Adrenal gland (tissue), 9 donors: ENCODE measurements at regions not wholly inside any gene's neighbourhood (a gene's known extent, or its start where the extent isn't known, plus 50 kb on each side); places are given as distances from the start of the nearest gene placed in this dataset.

Experiments used
- DNase-seq, 7 donors: peaks; one replicate each; pipeline ENCODE4 v3.0.0-alpha.2; 2019 to 2020
- H3K27ac ChIP-seq, 5 donors: fragments of 200-600 bp; sonication (generic) in 4 of 5; 1 replicate in 3 of 5; 2 replicates in 2 of 5; pipeline versions ENCODE4 v1.5.1 to v1.8.0; 2016 to 2020; ENCODE audit warnings: mild to moderate bottlenecking in 1 of 5
- H3K27me3 ChIP-seq: fragments of 200-600 bp; 2 replicates; pipeline ENCODE4 v1.8.0; 2021
- H3K36me3 ChIP-seq, 2 donors: fragments of 200-600 bp; replicated peaks in 1 of 2; 1 replicate in 1 of 2; 2 replicates in 1 of 2; pipeline versions ENCODE4 v1.5.1 to v1.8.0; 2018 to 2022
- H3K4me1 ChIP-seq, 2 donors: fragments of 200-600 bp; replicated peaks in 1 of 2; 1 replicate in 1 of 2; 2 replicates in 1 of 2; pipeline versions ENCODE4 v1.5.1 to v1.8.0; 2018 to 2021
- H3K4me3 ChIP-seq, 4 donors: fragments of 200-600 bp; sonication (generic) in 3 of 4; one replicate each; pipeline ENCODE4 v1.5.1; 2016 to 2018
- H3K9me3 ChIP-seq, 3 donors: fragments of 200-600 bp; sonication (generic) in 1 of 3; replicated peaks in 1 of 3; 1 replicate in 2 of 3; 2 replicates in 1 of 3; pipeline versions ENCODE4 v1.5.1 to v1.8.0; 2016 to 2021
- CTCF ChIP-seq, 6 experiments: fragments of 450-650 bp in 4 of 6; fragments of 200-600 bp in 2 of 6; sonication (generic) in 1 of 6; IDR thresholded peaks; 1 replicate in 5 of 6; 2 replicates in 1 of 6; pipeline versions ENCODE4 v1.5.1 to v1.8.0; 2016 to 2021; ENCODE audit warnings: antibody characterized with exemption in 6 of 6, mild to moderate bottlenecking in 2 of 6, moderate library complexity in 1 of 6
- POLR2A ChIP-seq, 2 donors: fragments of 450-650 bp; IDR thresholded peaks; one replicate each; pipeline ENCODE4 v1.6.1; 2017; ENCODE audit warnings: antibody characterized with exemption in 2 of 2, mild to moderate bottlenecking in 2 of 2, moderate library complexity in 1 of 2
- WGBS, 4 donors: extraction: QIAGEN DNeasy Blood & Tissue Kit in 2 of 4; methylation state at CpG; one replicate each; pipeline versions ENCODE4 v1.1.5 to v1.1.7; 2013 to 2017; 5-methylcytosine and 5-hydroxymethylcytosine counted together
- intact Hi-C, 2 donors: fragments of 100-400 bp; cut with DNase I; formaldehyde crosslinking; loops; one replicate each; pipeline versions ENCODE4 v1.14.1 to v1.15.0; 2022 to 2023
- donor health status: healthy with polysubstance abuse.
- donor health status: Bipolar disorder and iron deficiency.
- donor health status: DM: yes; HTN: yes; CAD: no.
- donor health status: DM: no; HTN: no; CAD: no.
- donor health status: DM: no; HTN: no; CAD: no.

GRCh38 chr17:79473111-79473875 lies 137.6 kb downstream of the RBFOX3 start:
- no peak overlapping the region for H3K4me3 ChIP-seq
- peaks cover 4% of the 10 kb centered on the region for H3K27me3 ChIP-seq
- intact Hi-C loops: no loop called here
- TF ChIP-seq POLR2A (IDR thresholded peaks at IDR 0.05): no peak
- no peak for TF ChIP-seq CTCF (IDR thresholded peaks at IDR 0.05)
- no peaks in the 10 kb centered on the region for H3K9me3 ChIP-seq
- H3K27ac ChIP-seq: peak overlapping the region in 1 of 5 donors; percentile 30
- peaks cover 5 to 7% of the 10 kb centered on the region in 2 donors for H3K4me1 ChIP-seq
- no peaks in the 10 kb centered on the region for H3K36me3 ChIP-seq
- peak; percentile 34 to 70 (median 59) for DNase-seq
- WGBS, 4 donors: 35 to 38% (median 37%) methylated on average over 14 of the region's 14 CpGs

DNA sequence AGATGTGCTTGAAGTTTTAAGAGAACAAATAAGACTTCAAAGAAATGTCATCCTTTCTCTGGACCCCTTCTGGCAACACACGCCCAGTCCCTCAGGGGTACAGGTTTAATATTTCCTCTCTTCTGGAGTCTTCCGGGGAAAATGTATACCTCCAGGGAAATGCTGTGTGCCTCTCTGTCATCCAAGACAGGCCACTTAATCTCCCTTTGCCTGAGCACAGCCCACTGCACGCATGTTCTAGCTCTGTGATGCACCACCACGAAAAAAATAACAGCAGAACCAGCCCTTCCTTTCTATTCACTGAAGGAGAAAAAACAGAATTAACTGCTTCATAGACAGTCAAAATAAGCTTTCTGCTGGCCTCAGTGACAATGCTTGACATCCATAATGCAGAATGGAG lies 140.1 kb downstream of the RBFOX3 start:
- H3K27me3 ChIP-seq: peaks cover 2% of the 10 kb centered on the region

DNA sequence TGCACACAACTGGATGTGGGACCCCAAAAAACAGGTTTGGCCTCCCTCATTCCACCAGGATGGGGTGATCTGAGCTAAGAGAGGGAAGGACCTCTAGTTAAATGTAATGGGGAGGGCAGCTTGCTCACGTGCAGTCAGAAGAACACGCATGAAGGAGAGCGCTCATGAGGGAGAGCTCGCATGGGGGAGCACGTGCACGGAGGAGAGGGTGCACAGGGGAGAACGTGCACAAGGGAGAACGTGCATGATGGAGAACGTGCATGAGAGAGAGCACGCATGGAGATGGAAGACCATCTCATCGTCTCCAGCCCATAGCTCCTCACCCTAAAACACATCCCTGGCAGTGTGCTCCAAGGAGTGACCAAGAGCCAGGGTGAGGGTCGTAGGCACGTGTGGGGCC lies 141.2 kb downstream of the RBFOX3 start:
- intact Hi-C loops: no loop called here
- TF ChIP-seq CTCF (IDR thresholded peaks at IDR 0.05) (no peak), POLR2A (IDR thresholded peaks at IDR 0.05) (no peak)
- Histone ChIP-seq H3K36me3 (no peaks in the 10 kb centered on the region), H3K27ac (no peak overlapping the region), H3K4me3 (no peak overlapping the region), H3K27me3 (no peaks in the 10 kb centered on the region), H3K9me3 (no peaks in the 10 kb centered on the region), H3K4me1 (peaks cover 5 to 7% of the 10 kb centered on the region in 2 donors)
- DNase-seq: no peak
- WGBS, 4 donors: 85 to 92% (median 88%) methylated on average over 13 of the region's 13 CpGs

More for the DNA sequence above, 140.1 kb downstream of the RBFOX3 start:
- Histone ChIP-seq H3K36me3 (no peaks in the 10 kb centered on the region), H3K4me3 (no peak overlapping the region), H3K4me1 (peaks cover 5 to 7% of the 10 kb centered on the region in 2 donors), H3K9me3 (no peaks in the 10 kb centered on the region), H3K27ac (no peak overlapping the region)
- DNase-seq: no peak
- intact Hi-C loops: no loop called here
- WGBS, 4 donors: 56 to 67% (median 61%) methylated on average over 4 of the region's 4 CpGs
- TF ChIP-seq POLR2A (IDR thresholded peaks at IDR 0.05) (no peak), CTCF (IDR thresholded peaks at IDR 0.05) (no peak)

GRCh38 chr17:79468183-79468944 lies 142.5 kb downstream of the RBFOX3 start:
- intact Hi-C loops: no loop called here
- no peak for DNase-seq
- Histone ChIP-seq H3K4me1 (peaks cover under 1 to 6% of the 10 kb centered on the region in 2 donors), H3K27me3 (no peaks in the 10 kb centered on the region), H3K9me3 (no peaks in the 10 kb centered on the region), H3K36me3 (no peaks in the 10 kb centered on the region), H3K27ac (no peak overlapping the region), H3K4me3 (no peak overlapping the region)
- 78 to 89% (median 81%) methylated on average over 5 of the region's 5 CpGs for WGBS, 4 donors
- TF ChIP-seq POLR2A (IDR thresholded peaks at IDR 0.05) (no peak), CTCF (IDR thresholded peaks at IDR 0.05) (no peak)
